PC-3 (cell line): ENCODE measurements at regions not wholly inside any gene's neighbourhood (a gene's known extent, or its start where the extent isn't known, plus 50 kb on each side); places are given as distances from the start of the nearest gene placed in this dataset.

Experiments used
- ATAC-seq: fragments of 200-7000 bp; cut with Tn5 transposase; 2 replicates; pipeline ENCODE4 v1.9.1; 2020; ENCODE audit warnings: mild to moderate bottlenecking, moderate library complexity
- BruUV-seq: library from RNA; stranded (reverse); fragments of 400-500 nt; replicated peaks from 2 replicates; lab custom pipeline; 2021; lab: Mats Ljungman, UMichigan
- CTCF ChIA-PET: fragments of 300-600 bp; sonication (Branson Sonifier 250); formaldehyde crosslinking; loops from one replicate; lab custom pipeline; 2022; ENCODE audit warnings: antibody characterized with exemption; lab: Charles Lee
- POLR2A ChIA-PET: fragments of 300-600 bp; sonication (Branson Sonifier 250); formaldehyde crosslinking; loops from one replicate; lab custom pipeline; 2022; ENCODE audit warnings: antibody characterized with exemption; ENCODE audit not compliant: unreplicated experiment; lab: Charles Lee
- DNase-seq: peaks from one replicate; pipeline ENCODE4 v3.0.0-alpha.2; 2015
- H2AFZ ChIP-seq: fragments of 300-600 bp; sonication (generic); 2 replicates; pipeline ENCODE4 v1.6.0; 2016; ENCODE audit warnings: antibody characterized with exemption, low read length
- H3F3A ChIP-seq: fragments of 300-600 bp; sonication (generic); one replicate; pipeline ENCODE4 v1.6.0; 2017; ENCODE audit warnings: antibody characterized with exemption, low read length, control low read depth, mild to moderate bottlenecking; ENCODE audit not compliant: unreplicated experiment
- H3K27ac ChIP-seq: fragments of 300-600 bp; sonication (generic); 2 replicates; pipeline ENCODE4 v1.5.1; 2016; ENCODE audit warnings: mild to moderate bottlenecking, low read length
- H3K27me3 ChIP-seq: fragments of 300-600 bp; sonication (generic); 2 replicates; pipeline ENCODE4 v1.6.1; 2016; ENCODE audit warnings: low read length, mixed read lengths
- H3K36me3 ChIP-seq: fragments of 300-600 bp; sonication (generic); 2 replicates; pipeline ENCODE4 v1.6.1; 2016; ENCODE audit warnings: low read depth, mixed run types, low read length, mixed read lengths
- H3K4me1 ChIP-seq: fragments of 300-600 bp; sonication (generic); 2 replicates; pipeline ENCODE4 v1.5.1; 2016; ENCODE audit warnings: low read length; ENCODE audit not compliant: insufficient read depth
- H3K4me2 ChIP-seq: fragments of 300-600 bp; sonication (generic); 2 replicates; pipeline ENCODE4 v1.6.0; 2016; ENCODE audit warnings: low read length
- H3K4me3 ChIP-seq: fragments of 300-600 bp; sonication (generic); 2 replicates; pipeline ENCODE4 v1.5.1; 2016; ENCODE audit warnings: mild to moderate bottlenecking, low read length, mixed read lengths
- H3K79me2 ChIP-seq: fragments of 300-600 bp; sonication (generic); 2 replicates; pipeline ENCODE4 v1.6.1; 2017; ENCODE audit warnings: low read length, mixed read lengths
- H3K9ac ChIP-seq: fragments of 300-600 bp; sonication (generic); 2 replicates; pipeline ENCODE4 v1.6.0; 2016; ENCODE audit warnings: mild to moderate bottlenecking, low read length
- H3K9me2 ChIP-seq: fragments of 300-600 bp; sonication (generic); replicated peaks from 2 replicates; pipeline ENCODE4 v1.6.1; 2016; ENCODE audit warnings: mixed run types, low read length, mixed read lengths
- H3K9me3 ChIP-seq: fragments of 300-600 bp; sonication (generic); 2 replicates; pipeline ENCODE4 v1.6.1; 2016; ENCODE audit warnings: low read length, mixed read lengths
- H4K20me1 ChIP-seq: fragments of 300-600 bp; sonication (generic); 2 replicates; pipeline ENCODE4 v1.6.1; 2016; ENCODE audit warnings: low read length, mixed read lengths
- EZH2 ChIP-seq: fragments of 300-600 bp; sonication (generic); IDR thresholded peaks from one replicate; pipeline ENCODE4 v1.6.1; 2017; ENCODE audit warnings: antibody characterized with exemption, mild to moderate bottlenecking, low read length; ENCODE audit not compliant: unreplicated experiment
- EZH2phosphoT487 ChIP-seq: fragments of 300-600 bp; sonication (generic); IDR thresholded peaks from 2 replicates; pipeline ENCODE4 v1.6.1; 2018; ENCODE audit warnings: mild to moderate bottlenecking, antibody characterized with exemption, low read length, borderline replicate concordance
- intact Hi-C: fragments of 100-400 bp; cut with micrococcal nuclease; formaldehyde crosslinking; loops from 2 replicates; pipeline ENCODE4 v1.9.0; 2023
- TF ChIP-seq, protein P1 (sequence below): fragments of 300-600 bp; sonication (generic); conservative IDR thresholded peaks from 2 replicates; pipeline ENCODE4 v1.5.1; 2017; ENCODE audit warnings: antibody characterized with exemption, low read depth, mild to moderate bottlenecking, low read length

- H3K27ac ChIP-seq: peak overlapping the region; percentile 53
- no peak overlapping the region for H2AFZ ChIP-seq
- H3K9me2 ChIP-seq: no peaks in the 10 kb centered on the region
- no peak overlapping the region for H3K4me3 ChIP-seq
- no peaks in the 10 kb centered on the region for H3K79me2 ChIP-seq
- no peaks in the 10 kb centered on the region for H3K27me3 ChIP-seq
- no peaks in the 10 kb centered on the region for H3K9me3 ChIP-seq
- DNase-seq: peak; percentile 76
- no peaks in the 10 kb centered on the region for H4K20me1 ChIP-seq
- no peaks in the 10 kb centered on the region for H3K36me3 ChIP-seq
- ChIA-PET POLR2A (no interaction called here), CTCF (no interaction called here)
- ATAC-seq: peak; percentile 89
- intact Hi-C loops: loop anchor here (5.0 kb wide), 1 partner anchor 507 kb away; no protein-coding TSS in a partner anchor
- H3K9ac ChIP-seq: no peak overlapping the region
- H3F3A ChIP-seq: no peaks in the 10 kb centered on the region
- TF ChIP-seq, protein P1, sequence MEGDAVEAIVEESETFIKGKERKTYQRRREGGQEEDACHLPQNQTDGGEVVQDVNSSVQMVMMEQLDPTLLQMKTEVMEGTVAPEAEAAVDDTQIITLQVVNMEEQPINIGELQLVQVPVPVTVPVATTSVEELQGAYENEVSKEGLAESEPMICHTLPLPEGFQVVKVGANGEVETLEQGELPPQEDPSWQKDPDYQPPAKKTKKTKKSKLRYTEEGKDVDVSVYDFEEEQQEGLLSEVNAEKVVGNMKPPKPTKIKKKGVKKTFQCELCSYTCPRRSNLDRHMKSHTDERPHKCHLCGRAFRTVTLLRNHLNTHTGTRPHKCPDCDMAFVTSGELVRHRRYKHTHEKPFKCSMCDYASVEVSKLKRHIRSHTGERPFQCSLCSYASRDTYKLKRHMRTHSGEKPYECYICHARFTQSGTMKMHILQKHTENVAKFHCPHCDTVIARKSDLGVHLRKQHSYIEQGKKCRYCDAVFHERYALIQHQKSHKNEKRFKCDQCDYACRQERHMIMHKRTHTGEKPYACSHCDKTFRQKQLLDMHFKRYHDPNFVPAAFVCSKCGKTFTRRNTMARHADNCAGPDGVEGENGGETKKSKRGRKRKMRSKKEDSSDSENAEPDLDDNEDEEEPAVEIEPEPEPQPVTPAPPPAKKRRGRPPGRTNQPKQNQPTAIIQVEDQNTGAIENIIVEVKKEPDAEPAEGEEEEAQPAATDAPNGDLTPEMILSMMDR: no peak
- TF ChIP-seq EZH2phosphoT487 (no peak), EZH2 (no peak)
- no TSS peak for BruUV-seq
- peak overlapping the region; percentile 37 for H3K4me2 ChIP-seq
- H3K4me1 ChIP-seq: peaks cover 19% of the 10 kb centered on the region
These were observed 502.3 kb downstream of the KCTD12 start for GRCh38 chr13:76383676-76384461.

- intact Hi-C loops: loop anchor here (5.0 kb wide), 1 partner anchor 503 kb away; no protein-coding TSS in a partner anchor
- no peak overlapping the region for H2AFZ ChIP-seq
- no peaks in the 10 kb centered on the region for H3K9me3 ChIP-seq
- BruUV-seq: no TSS peak
- no peaks in the 10 kb centered on the region for H3K27me3 ChIP-seq
- H3K79me2 ChIP-seq: no peaks in the 10 kb centered on the region
- H4K20me1 ChIP-seq: no peaks in the 10 kb centered on the region
- no peak overlapping the region for H3K4me3 ChIP-seq
- peaks cover 19% of the 10 kb centered on the region for H3K4me1 ChIP-seq
- no peaks in the 10 kb centered on the region for H3F3A ChIP-seq
- TF ChIP-seq EZH2phosphoT487: no peak
- ATAC-seq (no peak), DNase-seq (no peak)
- no peak overlapping the region for H3K9ac ChIP-seq
- no peaks in the 10 kb centered on the region for H3K9me2 ChIP-seq
- H3K27ac ChIP-seq: no peak overlapping the region
- CTCF ChIA-PET: no interaction called here
- no peak overlapping the region for H3K4me2 ChIP-seq
- no peaks in the 10 kb centered on the region for H3K36me3 ChIP-seq
- POLR2A ChIA-PET: no interaction called here
These were observed 505.6 kb downstream of the KCTD12 start for GRCh38 chr13:76380446-76381065.

GRCh38 chr13:76379341-76380105 is 506.7 kb downstream of the KCTD12 start:
- ATAC-seq: no peak
- POLR2A ChIA-PET: no interaction called here
- no TSS peak for BruUV-seq
- Histone ChIP-seq H2AFZ (no peak overlapping the region), H3K27me3 (no peaks in the 10 kb centered on the region), H3K27ac (no peak overlapping the region), H3K9ac (no peak overlapping the region), H3K79me2 (no peaks in the 10 kb centered on the region), H3F3A (no peaks in the 10 kb centered on the region), H3K4me1 (peaks cover 14% of the 10 kb centered on the region), H3K9me3 (no peaks in the 10 kb centered on the region), H3K36me3 (no peaks in the 10 kb centered on the region), H3K4me2 (no peak overlapping the region), H3K4me3 (no peak overlapping the region), H3K9me2 (no peaks in the 10 kb centered on the region), H4K20me1 (no peaks in the 10 kb centered on the region)
- TF ChIP-seq, protein P1: no peak
- peak; percentile 6 for DNase-seq
- intact Hi-C loops: loop anchor here (5.0 kb wide), 1 partner anchor 502 kb away; no protein-coding TSS in a partner anchor
- CTCF ChIA-PET: interaction anchor here (0.7 kb wide), 1 partner anchor 503 kb away, joined by 3 read pairs; no protein-coding TSS in a partner anchor
